ENCODE measurements at regions not wholly inside any gene's neighbourhood (a gene's known extent, or its start where the extent isn't known, plus 50 kb on each side); places are given as distances from the start of the nearest gene placed in this dataset.

DNA sequence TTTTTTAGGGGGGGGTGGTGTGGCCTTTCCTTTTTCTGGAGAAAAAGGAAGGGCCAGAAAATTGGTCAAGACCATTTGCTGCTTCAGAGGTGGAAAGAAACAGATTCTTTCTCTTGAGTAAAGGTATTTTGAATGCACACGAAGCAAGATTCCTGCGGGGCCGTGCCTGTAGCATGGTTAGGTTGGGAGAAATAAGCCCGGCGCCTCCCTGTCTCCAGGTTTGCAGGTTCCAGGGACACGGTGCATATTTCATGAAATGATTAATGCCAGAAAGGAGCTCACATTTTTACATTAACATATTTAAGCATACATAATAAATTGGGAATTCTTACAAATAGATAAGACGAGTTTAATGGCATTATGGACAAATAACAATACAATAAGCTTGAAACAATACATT is 409.5 kb upstream of the IRX1 start:
- Histone ChIP-seq H3K36me3 (no peaks in the 10 kb centered on the region), H3K4me3 (no peak overlapping the region), H3K4me1 (no peaks in the 10 kb centered on the region), H3K27ac (no peak overlapping the region), H3K27me3 (no peaks in the 10 kb centered on the region), H3K9me3 (no peaks in the 10 kb centered on the region)
- intact Hi-C loops (cut with DNase I; ENCODE audit: low total_unique reads): no loop called here
- DNase-seq: no peak
- TF ChIP-seq POLR2A (IDR thresholded peaks at IDR 0.05): no peak
- TF ChIP-seq, protein P1, sequence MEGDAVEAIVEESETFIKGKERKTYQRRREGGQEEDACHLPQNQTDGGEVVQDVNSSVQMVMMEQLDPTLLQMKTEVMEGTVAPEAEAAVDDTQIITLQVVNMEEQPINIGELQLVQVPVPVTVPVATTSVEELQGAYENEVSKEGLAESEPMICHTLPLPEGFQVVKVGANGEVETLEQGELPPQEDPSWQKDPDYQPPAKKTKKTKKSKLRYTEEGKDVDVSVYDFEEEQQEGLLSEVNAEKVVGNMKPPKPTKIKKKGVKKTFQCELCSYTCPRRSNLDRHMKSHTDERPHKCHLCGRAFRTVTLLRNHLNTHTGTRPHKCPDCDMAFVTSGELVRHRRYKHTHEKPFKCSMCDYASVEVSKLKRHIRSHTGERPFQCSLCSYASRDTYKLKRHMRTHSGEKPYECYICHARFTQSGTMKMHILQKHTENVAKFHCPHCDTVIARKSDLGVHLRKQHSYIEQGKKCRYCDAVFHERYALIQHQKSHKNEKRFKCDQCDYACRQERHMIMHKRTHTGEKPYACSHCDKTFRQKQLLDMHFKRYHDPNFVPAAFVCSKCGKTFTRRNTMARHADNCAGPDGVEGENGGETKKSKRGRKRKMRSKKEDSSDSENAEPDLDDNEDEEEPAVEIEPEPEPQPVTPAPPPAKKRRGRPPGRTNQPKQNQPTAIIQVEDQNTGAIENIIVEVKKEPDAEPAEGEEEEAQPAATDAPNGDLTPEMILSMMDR (IDR thresholded peaks at IDR 0.05): no peak

DNA sequence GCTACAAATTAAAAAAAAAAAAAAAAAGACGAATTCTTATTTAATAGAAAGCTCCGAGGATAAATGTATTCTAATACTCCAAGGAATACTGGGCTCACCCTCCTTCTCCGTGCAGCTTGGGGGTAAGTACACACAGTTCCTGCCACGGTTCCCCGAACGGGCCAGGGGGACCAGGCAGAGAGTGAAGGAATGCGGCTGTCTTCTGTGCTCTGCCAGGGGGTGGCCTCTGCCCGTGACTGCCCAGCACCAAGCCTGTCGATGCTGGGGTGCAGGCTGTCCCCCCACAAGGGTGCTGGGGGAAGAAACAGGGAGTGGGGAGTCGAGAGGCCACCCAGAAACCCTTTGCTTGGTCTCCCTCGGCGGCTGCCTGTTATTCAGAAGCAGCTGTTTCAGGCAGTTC is 410.1 kb upstream of the IRX1 start:
- no peaks in the 10 kb centered on the region for H3K9me3 ChIP-seq
- DNase-seq: no peak
- H3K27ac ChIP-seq: no peak overlapping the region
- intact Hi-C loops (cut with DNase I; ENCODE audit: low total_unique reads): no loop called here
- TF ChIP-seq, protein P1 (IDR thresholded peaks at IDR 0.05): no peak
- no peak for TF ChIP-seq POLR2A (IDR thresholded peaks at IDR 0.05)
- no peak overlapping the region for H3K4me3 ChIP-seq
- no peaks in the 10 kb centered on the region for H3K27me3 ChIP-seq
- H3K36me3 ChIP-seq: no peaks in the 10 kb centered on the region
- no peaks in the 10 kb centered on the region for H3K4me1 ChIP-seq

DNA sequence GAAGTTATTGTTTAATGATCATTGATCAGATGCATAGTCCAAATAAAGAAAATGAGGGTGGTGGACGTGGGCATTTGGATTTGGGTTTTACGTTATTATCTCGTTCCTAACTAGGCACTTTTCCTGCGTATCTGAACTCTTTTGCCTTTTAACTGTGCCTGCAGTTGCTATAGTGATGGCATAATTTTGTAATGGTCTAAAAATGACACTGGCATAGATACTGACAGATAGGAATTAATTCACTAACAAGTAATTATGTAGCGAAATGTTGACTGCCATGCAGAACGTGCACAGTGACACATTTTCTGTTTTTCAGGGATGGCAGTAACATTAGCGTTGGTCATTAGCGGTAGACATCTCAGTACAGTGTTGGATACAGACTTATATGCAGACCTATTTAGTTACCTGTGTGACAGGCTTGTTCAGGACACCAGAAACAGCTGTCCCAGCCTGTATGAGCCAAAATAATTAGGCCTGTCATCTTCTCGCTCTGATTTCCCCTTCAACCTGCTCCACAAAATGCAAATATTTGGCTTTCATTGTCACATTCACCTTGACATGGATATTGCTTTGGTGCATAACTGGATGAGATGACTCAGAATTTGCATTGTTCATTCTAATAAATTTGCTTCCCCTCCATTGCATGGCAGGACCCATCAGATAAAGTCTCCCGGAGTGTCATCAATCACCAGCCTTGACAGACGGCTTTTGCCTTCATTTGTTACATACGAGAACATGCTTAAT is 413.3 kb upstream of the IRX1 start:
- no peak overlapping the region for H3K4me3 ChIP-seq
- no peak for TF ChIP-seq POLR2A (IDR thresholded peaks at IDR 0.05)
- TF ChIP-seq, protein P1 (IDR thresholded peaks at IDR 0.05): no peak
- no peaks in the 10 kb centered on the region for H3K36me3 ChIP-seq
- DNase-seq: no peak
- H3K4me1 ChIP-seq: no peaks in the 10 kb centered on the region
- intact Hi-C loops (cut with DNase I; ENCODE audit: low total_unique reads): no loop called here
- H3K27me3 ChIP-seq: no peaks in the 10 kb centered on the region
- no peaks in the 10 kb centered on the region for H3K9me3 ChIP-seq
- no peak overlapping the region for H3K27ac ChIP-seq

DNA sequence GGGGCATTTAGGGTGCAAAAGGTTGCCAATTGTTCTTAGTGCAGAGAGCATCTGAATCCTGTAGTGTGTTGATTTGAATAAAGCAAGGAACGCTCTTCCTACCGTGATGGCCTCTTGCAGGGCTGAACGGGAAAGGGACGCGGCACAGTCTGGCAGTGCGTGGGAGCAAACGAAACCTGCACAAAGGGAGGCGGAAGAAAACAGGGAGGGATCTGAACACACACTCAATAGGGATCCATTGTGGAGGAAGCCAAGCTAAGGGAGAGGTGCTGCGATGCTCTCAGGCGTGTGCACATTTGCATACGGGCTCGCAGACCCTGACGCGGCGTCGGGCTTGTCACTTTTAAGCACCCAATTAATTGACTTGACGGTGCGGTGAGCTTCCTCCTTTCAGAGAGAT is 414.0 kb upstream of the IRX1 start:
- Histone ChIP-seq H3K27me3 (no peaks in the 10 kb centered on the region), H3K9me3 (no peaks in the 10 kb centered on the region), H3K4me1 (no peaks in the 10 kb centered on the region), H3K36me3 (no peaks in the 10 kb centered on the region), H3K27ac (no peak overlapping the region), H3K4me3 (no peak overlapping the region)
- intact Hi-C loops (cut with DNase I; ENCODE audit: low total_unique reads): no loop called here
- TF ChIP-seq POLR2A (IDR thresholded peaks at IDR 0.05): no peak
- TF ChIP-seq, protein P1 (IDR thresholded peaks at IDR 0.05): no peak
- no peak for DNase-seq

DNA sequence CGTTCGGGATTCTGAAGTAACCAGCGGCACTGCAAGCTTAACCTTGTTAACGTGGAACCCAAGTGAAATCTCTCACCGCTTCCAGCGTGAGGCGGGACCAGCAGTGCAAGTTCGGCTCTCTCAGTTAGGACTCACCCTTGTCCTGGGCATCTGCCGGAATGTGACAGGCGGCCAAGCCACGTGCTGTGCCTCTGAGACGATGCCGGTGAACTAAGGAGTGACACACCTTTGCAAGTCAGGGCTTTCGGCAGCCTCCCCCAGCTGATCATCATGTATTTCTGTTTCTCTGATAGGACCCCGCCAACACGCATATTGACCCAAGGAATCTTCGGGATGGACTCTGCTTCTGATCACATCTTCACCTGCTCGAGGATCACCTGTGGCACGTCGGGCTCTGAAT is 415.0 kb upstream of the IRX1 start:
- Histone ChIP-seq H3K27ac (no peak overlapping the region), H3K36me3 (no peaks in the 10 kb centered on the region), H3K4me3 (no peak overlapping the region), H3K27me3 (no peaks in the 10 kb centered on the region), H3K9me3 (no peaks in the 10 kb centered on the region), H3K4me1 (no peaks in the 10 kb centered on the region)
- TF ChIP-seq, protein P1 (IDR thresholded peaks at IDR 0.05): no peak
- no peak for TF ChIP-seq POLR2A (IDR thresholded peaks at IDR 0.05)
- intact Hi-C loops (cut with DNase I; ENCODE audit: low total_unique reads): no loop called here
- no peak for DNase-seq
